ENCODE measurements at regions not wholly inside any gene's neighbourhood (a gene's known extent, or its start where the extent isn't known, plus 50 kb on each side); places are given as distances from the start of the nearest gene placed in this dataset.

GRCh38 chr11:115721296-115721995, 217.2 kb upstream of the CADM1 start:
- BruUV-seq (replicated peaks) = no TSS peak
- no peak overlapping the region for H2AFZ ChIP-seq (ENCODE audit: low read length)
- in situ Hi-C loops (cut with HindIII; ENCODE audit: extremely low pct_ligation_motif_present, low pct_unique_long_range_greater_than_20kb) = no loop called here
- 0% methylated on average over 2 of the region's 3 CpGs for WGBS (ENCODE audit: low lambda C conversion rate)
- no peak overlapping the region for H3K4me2 ChIP-seq (ENCODE audit: low read depth, low read length)
- no peak overlapping the region for H3K27ac ChIP-seq (ENCODE audit: extremely low read length, insufficient read depth, low read length)
- no peak overlapping the region for H3K4me3 ChIP-seq (replicated peaks in 1 of 3; ENCODE audit: insufficient read depth in 1 of 3, low read depth in 2 of 3, low read length in 3 of 3)
- H3K36me3 ChIP-seq (replicated peaks in 1 of 2; ENCODE audit: control insufficient read depth in 1 of 2, insufficient read depth in 2 of 2, low read length in 2 of 2) = no peaks in the 10 kb centered on the region
- TF ChIP-seq NFE2 (CRISPR knock-in tag; IDR thresholded peaks at IDR 0.05) = no peak
- no peak for TF ChIP-seq ZNF883 (CRISPR knock-in tag; IDR thresholded peaks at IDR 0.05; ENCODE audit: not compliant biosample characterization)
- no peak for TF ChIP-seq ZNF142 (CRISPR knock-in tag; IDR thresholded peaks at IDR 0.05)
- TF ChIP-seq TOPORS (CRISPR knock-in tag; IDR thresholded peaks at IDR 0.05) = no peak
- no peak for TF ChIP-seq PHF5A (CRISPR knock-in tag; IDR thresholded peaks at IDR 0.05; ENCODE audit: low read depth, unreplicated experiment)
- TF ChIP-seq ZNF503 (CRISPR knock-in tag; IDR thresholded peaks at IDR 0.05) = no peak
- no peak for TF ChIP-seq POLR2A (IDR thresholded peaks at IDR 0.05; ENCODE audit: insufficient read depth in 1 of 2, low read depth in 2 of 2, low read length in 2 of 2)
- no peak for TF ChIP-seq SRF (IDR thresholded peaks at IDR 0.05; ENCODE audit: low read depth, low read length)
- TF ChIP-seq ZBTB20 (CRISPR knock-in tag; IDR thresholded peaks at IDR 0.05; ENCODE audit: borderline replicate concordance, low read depth) = no peak
- intact Hi-C loops (cut with micrococcal nuclease; ENCODE audit: unreplicated experiment) = no loop called here
- ChIA-PET POLR2A (no interaction called here), CTCF (ENCODE audit: low intra/inter-chr PET ratio, low total read pairs) (no interaction called here)
- peaks cover 6% of the 10 kb centered on the region; the same call in 1 of the 2 replicates for H3K9me3 ChIP-seq (ENCODE audit: low read length)
- ATAC-seq (no peak), DNase-seq (ENCODE audit: low spot score) (no peak), FAIRE-seq (no peak)
- H3K79me2 ChIP-seq (ENCODE audit: insufficient read depth, low read length) = no peaks in the 10 kb centered on the region
- H3K27me3 ChIP-seq (ENCODE audit: control insufficient read depth in 1 of 2, insufficient read depth in 2 of 2, low read length in 2 of 2) = peaks cover 0 to 5% of the 10 kb centered on the region in 2 experiments; a peak in 1 of 5 replicates
- H3K9ac ChIP-seq (ENCODE audit: insufficient read depth, low read depth, low read length) = no peak overlapping the region
- no peaks in the 10 kb centered on the region for H3K4me1 ChIP-seq (ENCODE audit: insufficient read depth, low read length)
- H4K20me1 ChIP-seq (ENCODE audit: insufficient read depth, low read length) = no peaks in the 10 kb centered on the region

Measured in HepG2 (cell line).